AG04450 (cell line): ENCODE measurements at regions not wholly inside any gene's neighbourhood (a gene's known extent, or its start where the extent isn't known, plus 50 kb on each side); places are given as distances from the start of the nearest gene placed in this dataset.

ENCODE experiments used
- CTCF ChIA-PET: fragments of 300-600, 350-600 bp; formaldehyde crosslinking; extraction: SDS; loops from one replicate; lab custom pipeline; 2022; ENCODE audit warnings: antibody characterized with exemption, inconsistent platforms; lab: Charles Lee
- POLR2A ChIA-PET: fragments of 350-600 bp; formaldehyde crosslinking; extraction: SDS; loops from one replicate; lab custom pipeline; 2021; ENCODE audit warnings: antibody characterized with exemption, inconsistent platforms; lab: Yijun Ruan, JAX
- DNase-seq: peaks from one replicate; pipeline ENCODE4 v3.0.0-alpha.2; 2011; ENCODE audit warnings: low read depth, low spot score
- H3K27ac ChIP-seq: one replicate; pipeline ENCODE4 v1.5.1; 2012; ENCODE audit warnings: low read depth, low read length, control low read depth
- H3K27me3 ChIP-seq: one replicate; pipeline ENCODE4 v1.6.0; 2012; ENCODE audit warnings: low read length; ENCODE audit not compliant: control insufficient read depth, insufficient read depth
- H3K4me3 ChIP-seq: 2 replicates; pipeline ENCODE4 v1.5.1; 2011; ENCODE audit warnings: mild to moderate bottlenecking, low read depth, low read length, control low read depth
- H3K9me3 ChIP-seq: 2 replicates; pipeline ENCODE4 v1.5.1; 2012; ENCODE audit warnings: low read length; ENCODE audit not compliant: control insufficient read depth, insufficient read depth
- CTCF ChIP-seq: IDR thresholded peaks from 2 replicates; pipeline ENCODE4 v1.5.1; 2011; ENCODE audit warnings: low read depth, low read length, control low read depth, inconsistent platforms

- Histone ChIP-seq H3K4me3 (no peak overlapping the region), H3K9me3 (no peaks in the 10 kb centered on the region), H3K27me3 (no peaks in the 10 kb centered on the region), H3K27ac (no peak overlapping the region)
- CTCF ChIA-PET: no interaction called here
- DNase-seq: no peak
- POLR2A ChIA-PET: no interaction called here
- no peak for TF ChIP-seq CTCF
Measured at GRCh38 chr2:208711598-208711997, 305.0 kb downstream of the PTH2R start.

- ChIA-PET CTCF (no interaction called here), POLR2A (no interaction called here)
- Histone ChIP-seq H3K27ac (no peak overlapping the region), H3K27me3 (no peaks in the 10 kb centered on the region), H3K4me3 (no peak overlapping the region), H3K9me3 (no peaks in the 10 kb centered on the region)
- DNase-seq: no peak
- TF ChIP-seq CTCF: no peak
Measured at GRCh38 chr2:208713066-208713745, 306.6 kb downstream of the PTH2R start.

DNA sequence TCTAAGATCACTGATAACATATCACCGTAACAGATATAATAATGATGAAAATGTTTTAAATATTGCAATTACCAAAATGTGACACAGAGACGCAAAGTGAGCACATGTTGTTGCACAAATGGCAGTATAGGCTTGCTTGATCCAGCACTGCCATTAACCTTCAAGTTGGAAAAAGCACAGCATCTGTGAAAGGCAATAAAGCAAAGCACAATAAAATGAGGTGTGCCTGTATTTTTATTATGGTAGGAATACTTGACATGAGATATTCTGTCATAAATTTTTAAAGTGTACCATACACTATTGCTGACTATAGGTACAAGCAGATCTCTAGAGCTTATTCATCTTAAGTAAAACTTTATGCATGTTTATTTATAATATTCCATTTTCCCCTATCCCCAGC is 312.2 kb downstream of the PTH2R start:
- ChIA-PET POLR2A (no interaction called here), CTCF (no interaction called here)
- Histone ChIP-seq H3K27me3 (no peaks in the 10 kb centered on the region), H3K4me3 (no peak overlapping the region), H3K27ac (no peak overlapping the region), H3K9me3 (no peaks in the 10 kb centered on the region)
- no peak for TF ChIP-seq CTCF
- DNase-seq: no peak

DNA sequence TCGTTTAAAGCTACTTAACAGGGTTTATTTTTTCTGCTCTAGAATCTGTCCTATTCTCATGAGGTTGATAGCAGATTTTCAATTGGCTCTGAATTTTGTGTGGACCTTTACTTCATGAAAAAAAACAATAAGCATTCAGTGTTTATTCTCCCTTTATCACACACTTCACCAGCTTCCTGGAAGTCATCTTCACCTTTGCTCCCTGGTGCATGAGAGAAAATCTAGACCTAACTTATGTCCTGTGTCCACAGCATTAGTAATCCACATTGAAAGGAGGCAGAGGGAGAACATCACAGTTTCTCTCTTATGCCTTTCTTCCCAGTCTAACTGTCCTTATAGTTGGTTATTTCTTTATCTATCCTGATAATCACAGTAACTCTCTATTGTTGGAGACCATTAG is 316.1 kb downstream of the PTH2R start:
- H3K4me3 ChIP-seq: no peak overlapping the region
- H3K9me3 ChIP-seq: peaks cover 3% of the 10 kb centered on the region; the same call in 1 of the 2 replicates
- H3K27me3 ChIP-seq: no peaks in the 10 kb centered on the region
- H3K27ac ChIP-seq: no peak overlapping the region
- DNase-seq: no peak
- TF ChIP-seq CTCF: no peak
- ChIA-PET CTCF (no interaction called here), POLR2A (no interaction called here)

GRCh38 chr2:208725280-208725679 is 318.7 kb downstream of the PTH2R start:
- Histone ChIP-seq H3K4me3 (no peak overlapping the region), H3K9me3 (peaks cover 3% of the 10 kb centered on the region; the same call in 1 of the 2 replicates), H3K27ac (no peak overlapping the region), H3K27me3 (no peaks in the 10 kb centered on the region)
- CTCF ChIA-PET: no interaction called here
- DNase-seq: no peak
- TF ChIP-seq CTCF: no peak
- POLR2A ChIA-PET: no interaction called here
